ENCODE measurements at regions not wholly inside any gene's neighbourhood (a gene's known extent, or its start where the extent isn't known, plus 50 kb on each side); places are given as distances from the start of the nearest gene placed in this dataset.

- no peak overlapping the region for H3K4me3 ChIP-seq (ENCODE audit: insufficient read depth, low read length, poor library complexity, severe bottlenecking)
- no peaks in the 10 kb centered on the region for H3K27me3 ChIP-seq (ENCODE audit: low read length)
- H3K79me2 ChIP-seq (ENCODE audit: insufficient read depth, low read length): no peaks in the 10 kb centered on the region
- H3K27ac ChIP-seq (ENCODE audit: low read depth, low read length): no peak overlapping the region
- H3K36me3 ChIP-seq (ENCODE audit: low read length): no peaks in the 10 kb centered on the region
- H3K9ac ChIP-seq (ENCODE audit: low read length): no peak overlapping the region
- no peaks in the 10 kb centered on the region for H3F3A ChIP-seq (ENCODE audit: insufficient read depth)
- H3K4me2 ChIP-seq (ENCODE audit: low read depth, low read length, poor library complexity, severe bottlenecking): no peak overlapping the region
- no peak overlapping the region for H2AFZ ChIP-seq (ENCODE audit: low read depth, low read length, severe bottlenecking)
- no peaks in the 10 kb centered on the region for H3K9me2 ChIP-seq (replicated peaks; ENCODE audit: insufficient read depth, low read length)
- H4K20me1 ChIP-seq (ENCODE audit: low read depth, low read length): no peaks in the 10 kb centered on the region
- TF ChIP-seq EZH2phosphoT487 (conservative IDR thresholded peaks at IDR 0.05; ENCODE audit: low read length) (no peak), CTCF (IDR thresholded peaks at IDR 0.05; ENCODE audit: insufficient read depth, low read length, poor library complexity, severe bottlenecking) (no peak)
- no peaks in the 10 kb centered on the region for H3K9me3 ChIP-seq (ENCODE audit: insufficient read depth, low read length)
Observed at GRCh38 chr1:238648296-238648695, 738.1 kb upstream of the CHRM3 start.

- Histone ChIP-seq H3K27me3 (ENCODE audit: low read length) (no peaks in the 10 kb centered on the region), H2AFZ (ENCODE audit: low read depth, low read length, severe bottlenecking) (no peak overlapping the region), H3K9me2 (replicated peaks; ENCODE audit: insufficient read depth, low read length) (no peaks in the 10 kb centered on the region), H3K9me3 (ENCODE audit: insufficient read depth, low read length) (no peaks in the 10 kb centered on the region), H3K4me2 (ENCODE audit: low read depth, low read length, poor library complexity, severe bottlenecking) (no peak overlapping the region), H3K79me2 (ENCODE audit: insufficient read depth, low read length) (no peaks in the 10 kb centered on the region), H4K20me1 (ENCODE audit: low read depth, low read length) (no peaks in the 10 kb centered on the region), H3K27ac (ENCODE audit: low read depth, low read length) (no peak overlapping the region), H3K36me3 (ENCODE audit: low read length) (no peaks in the 10 kb centered on the region), H3K9ac (ENCODE audit: low read length) (no peak overlapping the region), H3F3A (ENCODE audit: insufficient read depth) (no peaks in the 10 kb centered on the region), H3K4me3 (ENCODE audit: insufficient read depth, low read length, poor library complexity, severe bottlenecking) (no peak overlapping the region)
- no peak for TF ChIP-seq EZH2phosphoT487 (conservative IDR thresholded peaks at IDR 0.05; ENCODE audit: low read length)
- no peak for TF ChIP-seq CTCF (IDR thresholded peaks at IDR 0.05; ENCODE audit: insufficient read depth, low read length, poor library complexity, severe bottlenecking)
Observed at GRCh38 chr1:238647877-238648276, 738.5 kb upstream of the CHRM3 start.

GRCh38 chr1:238642231-238642630, 744.1 kb upstream of the CHRM3 start:
- Histone ChIP-seq H2AFZ (ENCODE audit: low read depth, low read length, severe bottlenecking) (no peak overlapping the region), H3K79me2 (ENCODE audit: insufficient read depth, low read length) (no peaks in the 10 kb centered on the region)

More at GRCh38 chr1:238642231-238642630, 744.1 kb upstream of the CHRM3 start:
- no peaks in the 10 kb centered on the region for H4K20me1 ChIP-seq (ENCODE audit: low read depth, low read length)
- no peak overlapping the region for H3K4me3 ChIP-seq (ENCODE audit: insufficient read depth, low read length, poor library complexity, severe bottlenecking)
- no peak overlapping the region for H3K9ac ChIP-seq (ENCODE audit: low read length)
- no peak overlapping the region for H3K27ac ChIP-seq (ENCODE audit: low read depth, low read length)
- H3K4me2 ChIP-seq (ENCODE audit: low read depth, low read length, poor library complexity, severe bottlenecking): no peak overlapping the region
- H3F3A ChIP-seq (ENCODE audit: insufficient read depth): no peaks in the 10 kb centered on the region
- H3K9me3 ChIP-seq (ENCODE audit: insufficient read depth, low read length): no peaks in the 10 kb centered on the region
- no peaks in the 10 kb centered on the region for H3K9me2 ChIP-seq (replicated peaks; ENCODE audit: insufficient read depth, low read length)
- H3K36me3 ChIP-seq (ENCODE audit: low read length): no peaks in the 10 kb centered on the region
- H3K27me3 ChIP-seq (ENCODE audit: low read length): no peaks in the 10 kb centered on the region
- TF ChIP-seq CTCF (IDR thresholded peaks at IDR 0.05; ENCODE audit: insufficient read depth, low read length, poor library complexity, severe bottlenecking): no peak
- no peak for TF ChIP-seq EZH2phosphoT487 (conservative IDR thresholded peaks at IDR 0.05; ENCODE audit: low read length)
